HL-60 (cell line): ENCODE measurements at regions not wholly inside any gene's neighbourhood (a gene's known extent, or its start where the extent isn't known, plus 50 kb on each side); places are given as distances from the start of the nearest gene placed in this dataset.

Experiments
- DNase-seq, 2 experiments: peaks; one replicate each; pipeline ENCODE4 v3.0.0-alpha.2; 2010 to 2020; ENCODE audit warnings: low read depth in 1 of 2, low spot score in 1 of 2
- H3K27ac ChIP-seq: fragments of 250-450 bp; sonication (Bioruptor Pico); replicated peaks from 2 replicates; pipeline ENCODE4 v1.5.1; 2020; ENCODE audit warnings: mild to moderate bottlenecking, moderate library complexity
- H3K27me3 ChIP-seq: fragments of 250-450 bp; sonication (Bioruptor Pico); 2 replicates; pipeline ENCODE4 v1.5.1; 2021; ENCODE audit warnings: mild to moderate bottlenecking, moderate library complexity; ENCODE audit not compliant: insufficient read depth, poor library complexity, severe bottlenecking
- H3K4me3 ChIP-seq: replicated peaks from 2 replicates; pipeline ENCODE4 v1.5.1; 2011; ENCODE audit warnings: mild to moderate bottlenecking, control low read depth, low read length; ENCODE audit not compliant: insufficient read depth
- GABPA ChIP-seq: IDR thresholded peaks from 2 replicates; pipeline ENCODE4 v1.6.1; 2012; ENCODE audit warnings: low read depth
- POLR2AphosphoS5 ChIP-seq: IDR thresholded peaks from 2 replicates; pipeline ENCODE4 v1.6.1; 2012; ENCODE audit warnings: low read depth
- SPI1 ChIP-seq: IDR thresholded peaks from 2 replicates; pipeline ENCODE4 v1.6.1; 2012; ENCODE audit warnings: low read depth, mild to moderate bottlenecking, borderline replicate concordance
- TF ChIP-seq, protein P1 (sequence below): IDR thresholded peaks from one replicate; pipeline ENCODE4 v1.5.1; 2011; ENCODE audit warnings: low read length, control low read depth, inconsistent platforms; ENCODE audit not compliant: insufficient read depth
- TF ChIP-seq, protein P2 (sequence below): IDR thresholded peaks from 2 replicates; pipeline ENCODE4 v1.6.1; 2012; ENCODE audit warnings: low read depth; ENCODE audit not compliant: insufficient replicate concordance

DNA sequence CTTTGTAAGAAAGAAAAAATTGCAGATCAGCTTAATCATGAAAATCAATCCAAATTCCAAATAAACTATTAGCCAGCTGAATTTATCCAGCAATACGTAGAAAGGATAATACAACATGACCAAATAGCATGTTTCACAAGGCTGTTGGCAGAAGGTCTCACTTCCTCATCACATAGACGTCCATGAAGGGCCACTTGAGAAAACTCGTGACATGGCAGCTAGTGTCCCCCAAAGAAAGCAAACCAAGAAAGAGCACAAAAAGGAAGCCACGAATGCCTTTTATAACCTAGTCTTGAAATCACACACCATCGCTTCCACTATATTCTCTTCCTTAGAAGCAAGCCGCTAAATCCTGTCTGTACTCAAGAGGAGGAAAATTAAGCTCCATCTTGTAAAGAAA is 105.6 kb upstream of the NRBF2 start:
- peak; percentile 52 for TF ChIP-seq SPI1
- TF ChIP-seq, protein P1, sequence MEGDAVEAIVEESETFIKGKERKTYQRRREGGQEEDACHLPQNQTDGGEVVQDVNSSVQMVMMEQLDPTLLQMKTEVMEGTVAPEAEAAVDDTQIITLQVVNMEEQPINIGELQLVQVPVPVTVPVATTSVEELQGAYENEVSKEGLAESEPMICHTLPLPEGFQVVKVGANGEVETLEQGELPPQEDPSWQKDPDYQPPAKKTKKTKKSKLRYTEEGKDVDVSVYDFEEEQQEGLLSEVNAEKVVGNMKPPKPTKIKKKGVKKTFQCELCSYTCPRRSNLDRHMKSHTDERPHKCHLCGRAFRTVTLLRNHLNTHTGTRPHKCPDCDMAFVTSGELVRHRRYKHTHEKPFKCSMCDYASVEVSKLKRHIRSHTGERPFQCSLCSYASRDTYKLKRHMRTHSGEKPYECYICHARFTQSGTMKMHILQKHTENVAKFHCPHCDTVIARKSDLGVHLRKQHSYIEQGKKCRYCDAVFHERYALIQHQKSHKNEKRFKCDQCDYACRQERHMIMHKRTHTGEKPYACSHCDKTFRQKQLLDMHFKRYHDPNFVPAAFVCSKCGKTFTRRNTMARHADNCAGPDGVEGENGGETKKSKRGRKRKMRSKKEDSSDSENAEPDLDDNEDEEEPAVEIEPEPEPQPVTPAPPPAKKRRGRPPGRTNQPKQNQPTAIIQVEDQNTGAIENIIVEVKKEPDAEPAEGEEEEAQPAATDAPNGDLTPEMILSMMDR = no peak
- TF ChIP-seq, protein P2, sequence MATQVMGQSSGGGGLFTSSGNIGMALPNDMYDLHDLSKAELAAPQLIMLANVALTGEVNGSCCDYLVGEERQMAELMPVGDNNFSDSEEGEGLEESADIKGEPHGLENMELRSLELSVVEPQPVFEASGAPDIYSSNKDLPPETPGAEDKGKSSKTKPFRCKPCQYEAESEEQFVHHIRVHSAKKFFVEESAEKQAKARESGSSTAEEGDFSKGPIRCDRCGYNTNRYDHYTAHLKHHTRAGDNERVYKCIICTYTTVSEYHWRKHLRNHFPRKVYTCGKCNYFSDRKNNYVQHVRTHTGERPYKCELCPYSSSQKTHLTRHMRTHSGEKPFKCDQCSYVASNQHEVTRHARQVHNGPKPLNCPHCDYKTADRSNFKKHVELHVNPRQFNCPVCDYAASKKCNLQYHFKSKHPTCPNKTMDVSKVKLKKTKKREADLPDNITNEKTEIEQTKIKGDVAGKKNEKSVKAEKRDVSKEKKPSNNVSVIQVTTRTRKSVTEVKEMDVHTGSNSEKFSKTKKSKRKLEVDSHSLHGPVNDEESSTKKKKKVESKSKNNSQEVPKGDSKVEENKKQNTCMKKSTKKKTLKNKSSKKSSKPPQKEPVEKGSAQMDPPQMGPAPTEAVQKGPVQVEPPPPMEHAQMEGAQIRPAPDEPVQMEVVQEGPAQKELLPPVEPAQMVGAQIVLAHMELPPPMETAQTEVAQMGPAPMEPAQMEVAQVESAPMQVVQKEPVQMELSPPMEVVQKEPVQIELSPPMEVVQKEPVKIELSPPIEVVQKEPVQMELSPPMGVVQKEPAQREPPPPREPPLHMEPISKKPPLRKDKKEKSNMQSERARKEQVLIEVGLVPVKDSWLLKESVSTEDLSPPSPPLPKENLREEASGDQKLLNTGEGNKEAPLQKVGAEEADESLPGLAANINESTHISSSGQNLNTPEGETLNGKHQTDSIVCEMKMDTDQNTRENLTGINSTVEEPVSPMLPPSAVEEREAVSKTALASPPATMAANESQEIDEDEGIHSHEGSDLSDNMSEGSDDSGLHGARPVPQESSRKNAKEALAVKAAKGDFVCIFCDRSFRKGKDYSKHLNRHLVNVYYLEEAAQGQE = no peak
- peak; percentile 4 to 13 for DNase-seq
- H3K27me3 ChIP-seq = no peaks in the 10 kb centered on the region
- H3K4me3 ChIP-seq = no peak overlapping the region
- H3K27ac ChIP-seq = no peak overlapping the region

DNA sequence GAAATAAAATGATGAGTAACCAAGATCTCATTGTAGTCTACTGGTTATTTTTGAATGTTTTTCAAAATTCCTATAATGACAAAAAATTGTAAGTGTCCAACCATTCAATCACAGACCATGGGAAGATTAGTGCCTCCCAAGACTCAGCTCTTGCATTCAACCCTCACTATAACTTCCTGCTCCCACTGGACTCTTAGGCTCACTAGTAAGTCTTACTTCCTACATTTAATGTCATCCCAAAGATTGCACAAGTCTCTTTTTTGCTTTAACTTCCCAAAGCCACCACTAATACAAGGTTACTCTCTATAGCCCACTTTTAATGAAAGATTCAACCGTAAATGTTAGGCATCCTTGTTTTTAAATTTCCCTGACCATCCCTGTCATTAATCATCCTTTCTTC is 111.9 kb upstream of the NRBF2 start:
- Histone ChIP-seq H3K4me3 (no peak overlapping the region), H3K27ac (no peak overlapping the region), H3K27me3 (no peaks in the 10 kb centered on the region)
- DNase-seq = no peak
- TF ChIP-seq POLR2AphosphoS5 = no peak
- TF ChIP-seq, protein P2 = no peak

DNA sequence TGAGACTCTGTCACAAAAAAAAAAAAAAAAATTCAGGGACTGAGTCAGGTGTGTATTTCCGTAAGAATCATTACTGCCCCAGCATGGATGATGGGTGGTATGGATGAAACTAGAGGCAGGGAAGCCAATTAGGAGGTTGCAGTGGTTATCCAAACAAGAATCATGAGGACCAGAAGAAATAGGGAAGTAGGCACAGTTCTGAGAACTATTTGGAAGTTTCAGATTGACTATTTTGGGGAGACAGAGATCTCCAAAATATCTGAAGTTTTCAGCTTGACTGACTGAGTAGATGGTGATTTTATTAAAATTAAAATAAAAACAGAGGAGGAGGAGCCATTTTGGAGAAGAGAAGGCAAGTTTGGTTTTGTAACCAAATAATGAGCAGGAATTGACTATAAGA is 119.4 kb upstream of the NRBF2 start:
- no peak overlapping the region for H3K4me3 ChIP-seq
- H3K27ac ChIP-seq = no peak overlapping the region
- DNase-seq = no peak
- TF ChIP-seq SPI1 (no peak), GABPA (no peak), POLR2AphosphoS5 (no peak)
- TF ChIP-seq, protein P1 = no peak
- TF ChIP-seq, protein P2 = no peak
- no peaks in the 10 kb centered on the region for H3K27me3 ChIP-seq

DNA sequence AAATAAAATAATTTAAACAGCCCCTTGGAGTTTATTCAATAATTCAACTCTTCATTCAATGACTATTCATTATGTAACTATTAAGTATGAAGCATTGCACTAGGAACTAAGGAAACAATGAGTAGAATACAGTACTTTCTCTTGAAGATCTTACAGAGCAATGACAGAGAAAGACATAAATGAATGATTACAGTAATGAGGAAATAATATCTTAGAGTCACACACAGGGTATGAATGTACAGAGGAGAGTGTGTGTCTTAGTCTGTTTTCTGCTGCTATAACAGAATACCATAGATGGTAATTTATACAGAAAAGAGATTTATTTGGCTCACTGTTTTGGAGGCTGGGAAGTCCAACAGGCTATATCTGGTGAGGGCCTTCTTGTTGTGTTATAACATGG is 120.5 kb upstream of the NRBF2 start:
- no peak for TF ChIP-seq GABPA
- TF ChIP-seq, protein P2 = no peak
- no peak for TF ChIP-seq POLR2AphosphoS5
- TF ChIP-seq, protein P1 = no peak
- TF ChIP-seq SPI1 = no peak
- DNase-seq = no peak
- no peak overlapping the region for H3K4me3 ChIP-seq

More for the DNA sequence above, 120.5 kb upstream of the NRBF2 start:
- H3K27ac ChIP-seq = no peak overlapping the region
- no peaks in the 10 kb centered on the region for H3K27me3 ChIP-seq
